SH-SY5Y (cell line): ENCODE measurements at regions not wholly inside any gene's neighbourhood (a gene's known extent, or its start where the extent isn't known, plus 50 kb on each side); places are given as distances from the start of the nearest gene placed in this dataset.

ENCODE experiments used
- GATA2 ChIP-seq: IDR thresholded peaks from 2 replicates; pipeline ENCODE4 v1.6.1; 2011; ENCODE audit warnings: mild to moderate bottlenecking, low read depth, low read length
- GATA3 ChIP-seq: IDR thresholded peaks from 2 replicates; pipeline ENCODE4 v1.6.1; 2011; ENCODE audit warnings: low read depth, mild to moderate bottlenecking, low read length, moderate library complexity

DNA sequence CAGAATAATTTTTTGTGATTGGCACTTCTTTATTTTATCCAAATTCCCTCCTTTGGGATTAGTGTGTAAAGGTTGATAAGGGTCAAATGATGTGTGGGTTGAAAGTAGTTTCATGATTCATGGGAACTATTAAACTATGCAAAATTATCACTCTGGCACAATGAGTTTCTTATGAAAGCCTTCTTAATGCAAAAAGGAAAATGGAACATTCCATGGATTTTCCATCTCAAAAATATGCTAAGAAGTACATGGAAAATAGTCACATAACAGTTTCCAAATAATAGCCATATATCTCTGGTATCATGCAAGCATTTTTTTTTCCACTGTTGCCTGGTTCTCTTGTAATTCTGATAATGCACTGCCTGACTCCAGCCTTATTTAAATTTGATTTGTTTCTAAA is 639.7 kb downstream of the NR4A2 start:
- TF ChIP-seq GATA3 (no peak), GATA2 (no peak)
